COR-L47 (cell line): ENCODE measurements at regions not wholly inside any gene's neighbourhood (a gene's known extent, or its start where the extent isn't known, plus 50 kb on each side); places are given as distances from the start of the nearest gene placed in this dataset.
A peak's percentile ranks its signal among the peaks of the same experiment; 100 is the strongest.

Experiments
- DNase-seq: peaks from one replicate; lab custom pipeline; 2025; lab: John Stamatoyannopoulos, UW

GRCh38 chr6:143621876-143622605, 55.7 kb upstream of the PHACTR2 start:
- no peak for DNase-seq

GRCh38 chr6:143621159-143621873, 56.4 kb upstream of the PHACTR2 start:
- DNase-seq = no peak

GRCh38 chr6:143620447-143620846, 57.3 kb upstream of the PHACTR2 start:
- no peak for DNase-seq

GRCh38 chr6:143619824-143620401, 57.9 kb upstream of the PHACTR2 start:
- no peak for DNase-seq

- DNase-seq = no peak
Measured at GRCh38 chr6:143616741-143617140, 61.0 kb upstream of the PHACTR2 start.

- DNase-seq = no peak
Measured at GRCh38 chr6:143615785-143616184, 62.0 kb upstream of the PHACTR2 start.

- DNase-seq = no peak
Measured at GRCh38 chr6:143614235-143614634, 63.5 kb upstream of the PHACTR2 start.

GRCh38 chr6:143613749-143614148, 64.0 kb upstream of the PHACTR2 start:
- no peak for DNase-seq

- DNase-seq = no peak
Measured at GRCh38 chr6:143612186-143612585, 65.6 kb upstream of the PHACTR2 start.

GRCh38 chr6:143611580-143611979, 66.2 kb upstream of the PHACTR2 start:
- DNase-seq = no peak

GRCh38 chr6:143609972-143610371, 67.8 kb upstream of the PHACTR2 start:
- DNase-seq = no peak

- DNase-seq = no peak
Measured at GRCh38 chr6:143609501-143609900, 68.3 kb upstream of the PHACTR2 start.

- DNase-seq = no peak
Measured at GRCh38 chr6:143608906-143609305, 68.9 kb upstream of the PHACTR2 start.

- peak; percentile 17 for DNase-seq
Measured at GRCh38 chr6:143607974-143608373, 69.8 kb upstream of the PHACTR2 start.

GRCh38 chr6:143607168-143607567, 70.6 kb upstream of the PHACTR2 start:
- DNase-seq = no peak

GRCh38 chr6:143605906-143606521, 71.8 kb upstream of the PHACTR2 start:
- DNase-seq = no peak

- no peak for DNase-seq
Measured at GRCh38 chr6:143603455-143603854, 74.3 kb upstream of the PHACTR2 start.

- DNase-seq = no peak
Measured at GRCh38 chr6:143601504-143601903, 76.3 kb upstream of the PHACTR2 start.

GRCh38 chr6:143600821-143601220, 76.9 kb upstream of the PHACTR2 start:
- no peak for DNase-seq

- DNase-seq = no peak
Measured at GRCh38 chr6:143598466-143599080, 79.2 kb upstream of the PHACTR2 start.

GRCh38 chr6:143596866-143597265, 80.9 kb upstream of the PHACTR2 start:
- no peak for DNase-seq
